Left ventricle myocardium inferior (tissue), 1 donor: ENCODE measurements at regions not wholly inside any gene's neighbourhood (a gene's known extent, or its start where the extent isn't known, plus 50 kb on each side); places are given as distances from the start of the nearest gene placed in this dataset.
A peak's percentile ranks its signal among the peaks of the same experiment; 100 is the strongest.

ENCODE experiments used
- DNase-seq: peaks from one replicate; pipeline ENCODE4 v3.0.0-alpha.2; 2020
- H3K27ac ChIP-seq: fragments of 200-600 bp; replicated peaks from 2 replicates; pipeline ENCODE4 v1.8.0; 2021
- H3K27me3 ChIP-seq: fragments of 200-600 bp; 2 replicates; pipeline ENCODE4 v1.8.0; 2021; ENCODE audit warnings: low read depth
- H3K36me3 ChIP-seq: fragments of 200-600 bp; 2 replicates; pipeline ENCODE4 v1.8.0; 2021
- H3K4me1 ChIP-seq: fragments of 200-600 bp; 2 replicates; pipeline ENCODE4 v1.8.0; 2021
- H3K4me3 ChIP-seq: fragments of 200-600 bp; 2 replicates; pipeline ENCODE4 v1.8.0; 2021; ENCODE audit warnings: mild to moderate bottlenecking, moderate library complexity
- H3K9me3 ChIP-seq: fragments of 200-600 bp; replicated peaks from 2 replicates; pipeline ENCODE4 v1.8.0; 2021
- intact Hi-C: fragments of 100-400 bp; cut with micrococcal nuclease; formaldehyde crosslinking; loops from one replicate; pipeline ENCODE4 v1.11.0; 2022
- TF ChIP-seq, protein P1 (sequence below): fragments of 200-600 bp; IDR thresholded peaks from 2 replicates; pipeline ENCODE4 v1.8.0; 2021; ENCODE audit warnings: antibody characterized with exemption, mild to moderate bottlenecking, borderline replicate concordance
- donor health status: DM: no; HTN: yes; CAD: no; lungs with severe emphysema.

DNA sequence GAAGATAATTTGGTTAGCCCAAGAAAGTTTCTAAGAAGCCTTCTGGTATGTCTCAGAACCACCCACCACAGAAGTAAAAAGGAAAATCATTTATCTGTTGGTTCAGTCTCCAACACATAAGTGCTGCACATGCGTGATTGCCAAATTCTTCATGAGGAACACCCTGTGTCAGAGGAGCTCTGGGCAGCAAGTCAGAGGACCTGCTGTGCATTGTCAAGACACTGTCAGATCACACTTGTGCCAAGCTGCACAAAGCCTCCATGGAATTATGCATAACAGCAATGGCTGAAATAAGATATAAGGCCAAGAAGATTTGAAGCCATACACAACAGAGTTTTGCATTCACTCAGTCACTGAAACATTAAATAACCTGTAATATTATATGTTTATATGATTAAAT, 1304.7 kb upstream of the FLRT2 start:
- intact Hi-C loops: no loop called here
- peak; percentile 63 for DNase-seq
- TF ChIP-seq, protein P1, sequence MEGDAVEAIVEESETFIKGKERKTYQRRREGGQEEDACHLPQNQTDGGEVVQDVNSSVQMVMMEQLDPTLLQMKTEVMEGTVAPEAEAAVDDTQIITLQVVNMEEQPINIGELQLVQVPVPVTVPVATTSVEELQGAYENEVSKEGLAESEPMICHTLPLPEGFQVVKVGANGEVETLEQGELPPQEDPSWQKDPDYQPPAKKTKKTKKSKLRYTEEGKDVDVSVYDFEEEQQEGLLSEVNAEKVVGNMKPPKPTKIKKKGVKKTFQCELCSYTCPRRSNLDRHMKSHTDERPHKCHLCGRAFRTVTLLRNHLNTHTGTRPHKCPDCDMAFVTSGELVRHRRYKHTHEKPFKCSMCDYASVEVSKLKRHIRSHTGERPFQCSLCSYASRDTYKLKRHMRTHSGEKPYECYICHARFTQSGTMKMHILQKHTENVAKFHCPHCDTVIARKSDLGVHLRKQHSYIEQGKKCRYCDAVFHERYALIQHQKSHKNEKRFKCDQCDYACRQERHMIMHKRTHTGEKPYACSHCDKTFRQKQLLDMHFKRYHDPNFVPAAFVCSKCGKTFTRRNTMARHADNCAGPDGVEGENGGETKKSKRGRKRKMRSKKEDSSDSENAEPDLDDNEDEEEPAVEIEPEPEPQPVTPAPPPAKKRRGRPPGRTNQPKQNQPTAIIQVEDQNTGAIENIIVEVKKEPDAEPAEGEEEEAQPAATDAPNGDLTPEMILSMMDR: no peak

DNA sequence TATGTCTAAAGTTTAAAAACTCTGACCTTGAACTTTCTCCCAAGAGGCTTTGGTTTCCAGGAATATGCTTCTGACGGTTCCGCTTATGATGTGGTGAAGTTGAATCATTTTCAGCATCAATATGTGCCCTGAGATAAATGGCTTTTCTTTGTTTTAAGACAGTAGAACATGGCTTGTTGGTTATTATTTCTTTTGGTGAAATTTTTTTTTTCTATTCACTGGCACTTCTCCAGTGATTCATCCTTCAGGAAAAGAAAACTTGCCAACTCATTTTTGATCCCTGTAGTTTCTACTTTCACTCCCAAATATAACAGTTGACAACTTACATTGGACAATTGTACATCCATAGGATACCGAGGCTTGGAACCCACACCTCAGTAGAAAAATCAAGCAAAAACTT, 1301.2 kb upstream of the FLRT2 start:
- TF ChIP-seq, protein P1: no peak
- Histone ChIP-seq H3K4me1 (peaks cover 6% of the 10 kb centered on the region), H3K9me3 (no peaks in the 10 kb centered on the region), H3K36me3 (no peaks in the 10 kb centered on the region), H3K27ac (no peak overlapping the region), H3K27me3 (no peaks in the 10 kb centered on the region), H3K4me3 (no peak overlapping the region)
- no peak for DNase-seq
- intact Hi-C loops: no loop called here

More for the DNA sequence above, 1304.7 kb upstream of the FLRT2 start:
- Histone ChIP-seq H3K36me3 (no peaks in the 10 kb centered on the region), H3K4me1 (peaks cover 6% of the 10 kb centered on the region), H3K9me3 (no peaks in the 10 kb centered on the region), H3K27me3 (no peaks in the 10 kb centered on the region), H3K4me3 (no peak overlapping the region), H3K27ac (peak overlapping the region; percentile 46)

DNA sequence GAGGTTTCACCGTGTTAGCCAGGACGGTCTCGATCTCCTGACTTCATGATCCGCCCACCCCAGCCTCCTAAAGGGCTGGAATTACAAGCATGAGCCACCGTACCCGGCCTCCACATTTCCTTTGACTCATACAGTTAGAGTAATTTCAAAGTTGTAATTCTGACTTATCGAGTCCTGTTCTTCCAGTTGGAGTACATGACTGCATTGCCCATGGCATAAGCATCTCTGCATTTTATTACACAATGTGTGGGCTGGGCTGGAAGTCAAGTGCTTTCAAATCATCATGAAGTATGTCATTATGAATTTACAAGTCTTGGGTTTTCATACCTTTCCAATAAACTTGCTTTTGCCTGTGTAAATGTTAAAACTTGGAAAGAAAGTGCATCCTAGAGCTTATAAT, 1295.7 kb upstream of the FLRT2 start:
- no peaks in the 10 kb centered on the region for H3K27me3 ChIP-seq
- H3K36me3 ChIP-seq: no peaks in the 10 kb centered on the region
- no peaks in the 10 kb centered on the region for H3K9me3 ChIP-seq
- DNase-seq: no peak
- intact Hi-C loops: no loop called here
- no peaks in the 10 kb centered on the region for H3K4me1 ChIP-seq
- H3K4me3 ChIP-seq: no peak overlapping the region
- H3K27ac ChIP-seq: no peak overlapping the region
- TF ChIP-seq, protein P1: no peak

DNA sequence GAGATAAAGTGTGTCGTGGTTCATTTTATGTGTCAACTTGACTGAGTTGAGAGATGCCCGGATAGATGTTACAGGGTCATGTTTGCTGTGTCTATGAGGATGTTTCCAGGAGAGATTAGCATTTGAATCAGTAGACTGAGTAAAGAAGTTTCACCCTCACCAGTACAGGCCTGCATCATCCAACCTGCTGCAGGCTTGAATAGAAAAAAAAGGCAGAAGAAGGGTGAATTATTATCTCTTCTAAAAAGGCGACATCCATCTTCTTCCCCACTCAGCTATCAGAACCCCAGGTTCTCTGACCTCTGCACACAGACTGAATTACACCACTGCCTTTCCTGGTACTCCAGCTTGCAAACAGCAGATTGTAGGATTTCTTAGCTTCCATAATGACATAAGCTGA, 1293.7 kb upstream of the FLRT2 start:
- intact Hi-C loops: no loop called here

DNA sequence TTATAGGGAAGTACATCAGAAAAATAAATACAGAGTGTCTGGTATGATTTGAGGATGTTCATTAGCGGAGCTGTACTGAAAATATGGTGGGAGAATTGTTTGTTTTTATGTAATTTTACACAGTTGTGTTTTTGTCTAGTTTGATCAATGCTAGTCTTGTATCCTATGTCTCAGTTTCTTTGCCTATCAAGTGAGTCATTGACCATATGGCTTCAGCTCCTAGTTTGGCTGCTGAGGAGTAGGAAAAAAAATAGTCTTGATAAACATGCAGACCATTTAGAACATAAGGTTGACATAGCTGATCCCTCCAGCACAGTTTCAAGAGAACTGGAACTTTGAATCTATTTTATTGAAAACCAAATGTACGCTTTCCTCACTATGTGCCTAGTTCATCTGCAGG, 1292.1 kb upstream of the FLRT2 start:
- H3K9me3 ChIP-seq: no peaks in the 10 kb centered on the region
- TF ChIP-seq, protein P1: no peak
- no peaks in the 10 kb centered on the region for H3K36me3 ChIP-seq
- H3K27ac ChIP-seq: no peak overlapping the region
- intact Hi-C loops: no loop called here
- no peaks in the 10 kb centered on the region for H3K27me3 ChIP-seq
- no peaks in the 10 kb centered on the region for H3K4me1 ChIP-seq
- DNase-seq: no peak
- no peak overlapping the region for H3K4me3 ChIP-seq

More for the DNA sequence above, 1293.7 kb upstream of the FLRT2 start:
- DNase-seq: no peak
- no peak overlapping the region for H3K27ac ChIP-seq
- no peaks in the 10 kb centered on the region for H3K9me3 ChIP-seq
- TF ChIP-seq, protein P1: no peak
- H3K4me3 ChIP-seq: no peak overlapping the region
- no peaks in the 10 kb centered on the region for H3K36me3 ChIP-seq
- H3K4me1 ChIP-seq: no peaks in the 10 kb centered on the region
- no peaks in the 10 kb centered on the region for H3K27me3 ChIP-seq

DNA sequence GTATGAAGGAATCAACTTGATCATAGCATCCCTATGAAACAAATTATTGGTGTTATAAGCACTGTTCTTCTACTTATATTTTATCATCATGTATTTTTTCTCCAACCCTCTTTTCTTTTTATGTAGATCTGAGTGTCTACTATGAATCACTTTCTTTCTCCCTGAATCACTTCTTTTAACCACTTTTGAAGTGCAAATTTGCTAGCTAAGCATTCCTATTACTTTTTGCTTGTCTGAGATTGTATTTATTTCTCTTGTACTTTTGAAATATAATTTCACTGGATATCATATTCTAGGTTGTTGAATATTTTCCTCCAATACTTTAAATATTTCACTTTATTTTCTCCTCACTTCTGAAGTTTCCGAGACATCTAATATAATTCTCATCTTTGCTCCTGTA, 1282.3 kb upstream of the FLRT2 start:
- intact Hi-C loops: no loop called here
- TF ChIP-seq, protein P1: no peak
- H3K27me3 ChIP-seq: no peaks in the 10 kb centered on the region

More for the DNA sequence above, 1282.3 kb upstream of the FLRT2 start:
- Histone ChIP-seq H3K4me1 (peaks cover 25% of the 10 kb centered on the region), H3K9me3 (peaks cover 5% of the 10 kb centered on the region), H3K36me3 (no peaks in the 10 kb centered on the region), H3K4me3 (no peak overlapping the region), H3K27ac (no peak overlapping the region)
- no peak for DNase-seq
